ENCODE measurements at regions not wholly inside any gene's neighbourhood (a gene's known extent, or its start where the extent isn't known, plus 50 kb on each side); places are given as distances from the start of the nearest gene placed in this dataset.

DNA sequence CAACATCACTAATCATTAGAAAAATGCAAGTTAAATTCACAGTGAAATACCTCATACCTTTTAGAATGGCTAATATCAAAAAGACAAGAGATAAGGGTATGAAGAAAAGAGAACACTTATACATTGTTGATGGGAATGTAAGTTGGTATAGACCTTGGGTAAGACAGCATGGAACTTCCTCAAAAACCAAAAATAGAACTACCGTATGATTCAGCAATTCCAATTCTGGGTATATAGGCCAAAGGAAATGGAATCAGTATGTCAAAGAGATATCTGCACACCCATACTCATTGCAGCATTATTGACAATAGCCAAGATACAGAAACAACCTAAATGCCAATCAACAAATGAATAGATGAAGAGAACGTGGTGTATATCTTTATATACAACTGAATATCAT is 166.8 kb upstream of the LRRN1 start:
- TF ChIP-seq POLR2A (IDR thresholded peaks at IDR 0.05; ENCODE audit: low read depth, low read length): no peak
- TF ChIP-seq TAF1 (IDR thresholded peaks at IDR 0.05; ENCODE audit: low read depth, low read length): no peak
- TF ChIP-seq POLR2AphosphoS5 (IDR thresholded peaks at IDR 0.05; ENCODE audit: low read depth, low read length): no peak
- no peak for TF ChIP-seq POU2F2 (IDR thresholded peaks at IDR 0.05; ENCODE audit: low read depth, low read length)
